Activated T-helper 2 cell treated with anti-CD3 and anti-CD28 coated beads, Interferon-gamma antibody, Interleukin-2, Interleukin-4, amounts not matched to agents 10 μg/mL and 5 μg/mL and 100 μg/mL, durations not matched to agents 14 hours and 24 hours and 36 hours (primary cell): ENCODE measurements at regions not wholly inside any gene's neighbourhood (a gene's known extent, or its start where the extent isn't known, plus 50 kb on each side); places are given as distances from the start of the nearest gene placed in this dataset.
"Not testable (repeated sequence)": the region's sequence is repeated elsewhere in the genome, so short reads cannot be mapped to it uniquely, and the experiment has no call there.

Experiments used
- DNase-seq: peaks from one replicate; pipeline ENCODE4 v3.0.0; 2021; ENCODE audit warnings: low spot score
- H3K27ac Mint-ChIP-seq: one replicate; pipeline ENCODE4 v1.8.0; 2021; ENCODE audit warnings: mixed read lengths
- H3K27me3 Mint-ChIP-seq: one replicate; pipeline ENCODE4 v1.8.0; 2021; ENCODE audit warnings: low read depth, mixed read lengths
- H3K36me3 Mint-ChIP-seq: one replicate; pipeline ENCODE4 v1.8.0; 2021; ENCODE audit warnings: low read depth, mixed read lengths
- H3K4me1 Mint-ChIP-seq: one replicate; pipeline ENCODE4 v1.8.0; 2021; ENCODE audit warnings: low read depth, mixed read lengths
- H3K4me3 Mint-ChIP-seq: one replicate; pipeline ENCODE4 v1.8.0; 2021; ENCODE audit warnings: low read depth, mild to moderate bottlenecking, moderate library complexity, mixed read lengths
- H3K9me3 Mint-ChIP-seq: one replicate; pipeline ENCODE4 v1.8.0; 2021; ENCODE audit warnings: mixed read lengths
- intact Hi-C: fragments of 100-400 bp; cut with micrococcal nuclease; formaldehyde crosslinking; loops from one replicate; pipeline ENCODE4 v1.15.1; 2023

GRCh38 chr18:39586741-39587140 lies 2021.1 kb upstream of the CELF4 start:
- H3K27ac Mint-ChIP-seq = no peak overlapping the region
- no peaks in the 10 kb centered on the region for H3K36me3 Mint-ChIP-seq
- H3K4me1 Mint-ChIP-seq = no peaks in the 10 kb centered on the region
- intact Hi-C loops = no loop called here
- H3K9me3 Mint-ChIP-seq = peaks cover 5% of the 10 kb centered on the region
- no peak for DNase-seq
- H3K27me3 Mint-ChIP-seq = no peaks in the 10 kb centered on the region
- no peak overlapping the region for H3K4me3 Mint-ChIP-seq

- DNase-seq = no peak
- Mint-ChIP-seq H3K36me3 (no peaks in the 10 kb centered on the region), H3K9me3 (peaks cover 10% of the 10 kb centered on the region), H3K4me1 (no peaks in the 10 kb centered on the region), H3K4me3 (no peak overlapping the region), H3K27ac (no peak overlapping the region), H3K27me3 (no peaks in the 10 kb centered on the region)
- intact Hi-C loops = no loop called here
Observed at GRCh38 chr18:39574897-39575296, 2009.3 kb upstream of the CELF4 start.

GRCh38 chr18:39571511-39571910 lies 2005.9 kb upstream of the CELF4 start:
- no peak for DNase-seq
- H3K4me3 Mint-ChIP-seq = no peak overlapping the region
- H3K27ac Mint-ChIP-seq = no peak overlapping the region
- no peaks in the 10 kb centered on the region for H3K9me3 Mint-ChIP-seq
- no peaks in the 10 kb centered on the region for H3K27me3 Mint-ChIP-seq
- H3K4me1 Mint-ChIP-seq = no peaks in the 10 kb centered on the region
- no peaks in the 10 kb centered on the region for H3K36me3 Mint-ChIP-seq
- intact Hi-C loops = no loop called here

GRCh38 chr18:39565551-39566230 lies 2000.1 kb upstream of the CELF4 start:
- DNase-seq, H3K36me3 Mint-ChIP-seq, H3K27ac Mint-ChIP-seq, H3K27me3 Mint-ChIP-seq, H3K4me3 Mint-ChIP-seq, H3K4me1 Mint-ChIP-seq, intact Hi-C loops: not testable (repeated sequence)
- H3K9me3 Mint-ChIP-seq = peaks cover 10% of the 10 kb centered on the region

- Mint-ChIP-seq H3K27me3 (no peaks in the 10 kb centered on the region), H3K4me1 (no peaks in the 10 kb centered on the region), H3K4me3 (no peak overlapping the region), H3K27ac (no peak overlapping the region), H3K36me3 (no peaks in the 10 kb centered on the region), H3K9me3 (peaks cover 10% of the 10 kb centered on the region)
- intact Hi-C loops = no loop called here
- no peak for DNase-seq
Observed at GRCh38 chr18:39564716-39565115, 1999.1 kb upstream of the CELF4 start.

- intact Hi-C loops = no loop called here
- no peak overlapping the region for H3K4me3 Mint-ChIP-seq
- no peaks in the 10 kb centered on the region for H3K27me3 Mint-ChIP-seq
- H3K9me3 Mint-ChIP-seq = peaks cover 10% of the 10 kb centered on the region
- DNase-seq = no peak
- H3K36me3 Mint-ChIP-seq = no peaks in the 10 kb centered on the region
- no peaks in the 10 kb centered on the region for H3K4me1 Mint-ChIP-seq
- no peak overlapping the region for H3K27ac Mint-ChIP-seq
Observed at GRCh38 chr18:39561126-39561525, 1995.5 kb upstream of the CELF4 start.

GRCh38 chr18:39558658-39559057 lies 1993.1 kb upstream of the CELF4 start:
- H3K36me3 Mint-ChIP-seq = no peaks in the 10 kb centered on the region
- H3K9me3 Mint-ChIP-seq = peaks cover 4% of the 10 kb centered on the region
- H3K4me3 Mint-ChIP-seq = no peak overlapping the region
- intact Hi-C loops = no loop called here
- H3K4me1 Mint-ChIP-seq = no peaks in the 10 kb centered on the region
- DNase-seq = no peak
- no peak overlapping the region for H3K27ac Mint-ChIP-seq
- H3K27me3 Mint-ChIP-seq = no peaks in the 10 kb centered on the region

- Mint-ChIP-seq H3K27me3 (no peaks in the 10 kb centered on the region), H3K27ac (no peak overlapping the region), H3K9me3 (peaks cover 6% of the 10 kb centered on the region), H3K4me3 (no peak overlapping the region), H3K4me1 (no peaks in the 10 kb centered on the region), H3K36me3 (no peaks in the 10 kb centered on the region)
- intact Hi-C loops = no loop called here
- DNase-seq = no peak
Observed at GRCh38 chr18:39555496-39555895, 1989.9 kb upstream of the CELF4 start.

- Mint-ChIP-seq H3K27ac (no peak overlapping the region), H3K4me3 (no peak overlapping the region), H3K27me3 (no peaks in the 10 kb centered on the region), H3K9me3 (peaks cover 6% of the 10 kb centered on the region), H3K36me3 (no peaks in the 10 kb centered on the region), H3K4me1 (no peaks in the 10 kb centered on the region)
- DNase-seq = no peak
- intact Hi-C loops = no loop called here
Observed at GRCh38 chr18:39550701-39551100, 1985.1 kb upstream of the CELF4 start.

GRCh38 chr18:39549144-39549543 lies 1983.5 kb upstream of the CELF4 start:
- no peak overlapping the region for H3K4me3 Mint-ChIP-seq

GRCh38 chr18:39531659-39532058 lies 1966.1 kb upstream of the CELF4 start:
- Mint-ChIP-seq H3K36me3 (no peaks in the 10 kb centered on the region), H3K4me3 (no peak overlapping the region), H3K4me1 (no peaks in the 10 kb centered on the region), H3K9me3 (no peaks in the 10 kb centered on the region), H3K27me3 (no peaks in the 10 kb centered on the region), H3K27ac (no peak overlapping the region)
- DNase-seq = no peak
- intact Hi-C loops = no loop called here

More at GRCh38 chr18:39549144-39549543, 1983.5 kb upstream of the CELF4 start:
- H3K9me3 Mint-ChIP-seq = peaks cover 6% of the 10 kb centered on the region
- H3K4me1 Mint-ChIP-seq = no peaks in the 10 kb centered on the region
- intact Hi-C loops = no loop called here
- no peaks in the 10 kb centered on the region for H3K36me3 Mint-ChIP-seq
- no peak overlapping the region for H3K27ac Mint-ChIP-seq
- no peak for DNase-seq
- H3K27me3 Mint-ChIP-seq = no peaks in the 10 kb centered on the region

GRCh38 chr18:39529358-39529757 lies 1963.8 kb upstream of the CELF4 start:
- intact Hi-C loops = no loop called here
- Mint-ChIP-seq H3K4me3 (no peak overlapping the region), H3K36me3 (no peaks in the 10 kb centered on the region), H3K27me3 (no peaks in the 10 kb centered on the region), H3K27ac (no peak overlapping the region), H3K4me1 (no peaks in the 10 kb centered on the region), H3K9me3 (no peaks in the 10 kb centered on the region)
- DNase-seq = no peak

GRCh38 chr18:39527465-39527864 lies 1961.9 kb upstream of the CELF4 start:
- H3K9me3 Mint-ChIP-seq = no peaks in the 10 kb centered on the region
- no peak overlapping the region for H3K27ac Mint-ChIP-seq
- DNase-seq = no peak
- H3K4me3 Mint-ChIP-seq = no peak overlapping the region
- no peaks in the 10 kb centered on the region for H3K4me1 Mint-ChIP-seq
- H3K36me3 Mint-ChIP-seq = no peaks in the 10 kb centered on the region
- no peaks in the 10 kb centered on the region for H3K27me3 Mint-ChIP-seq
- intact Hi-C loops = no loop called here

GRCh38 chr18:39524370-39524769 lies 1958.8 kb upstream of the CELF4 start:
- DNase-seq = no peak
- Mint-ChIP-seq H3K27me3 (no peaks in the 10 kb centered on the region), H3K9me3 (no peaks in the 10 kb centered on the region), H3K4me1 (no peaks in the 10 kb centered on the region), H3K4me3 (no peak overlapping the region), H3K27ac (no peak overlapping the region), H3K36me3 (no peaks in the 10 kb centered on the region)
- intact Hi-C loops = no loop called here
